NCI-H82 treated with DMSO at 0.1 percent for 48 hours (cell line): ENCODE measurements at regions not wholly inside any gene's neighbourhood (a gene's known extent, or its start where the extent isn't known, plus 50 kb on each side); places are given as distances from the start of the nearest gene placed in this dataset.
"Not testable (repeated sequence)": the region's sequence is repeated elsewhere in the genome, so short reads cannot be mapped to it uniquely, and the experiment has no call there.

Experiments used
- DNase-seq: peaks from one replicate; lab custom pipeline; 2025; ENCODE audit not compliant: unreplicated experiment; lab: John Stamatoyannopoulos, UW

DNA sequence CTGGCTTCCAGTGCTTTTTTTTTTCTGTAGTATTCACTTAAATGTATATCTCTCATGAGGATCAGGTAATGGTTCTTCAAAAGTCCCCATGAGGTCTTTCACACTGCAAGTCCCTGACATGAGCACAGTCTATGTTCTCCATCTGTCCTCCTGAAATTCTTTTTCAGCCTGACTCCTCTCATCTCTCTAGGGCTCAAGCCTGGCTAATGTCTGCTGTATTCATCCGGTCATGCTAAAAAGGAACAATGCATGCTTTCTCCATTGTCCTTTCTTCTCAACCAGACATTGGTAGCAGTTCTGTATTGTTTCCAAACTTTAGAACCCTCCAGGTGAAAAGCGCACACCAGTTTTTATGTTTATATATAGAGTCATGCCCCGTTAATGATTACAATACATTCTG, 368.3 kb upstream of the OLFM3 start:
- DNase-seq: no peak

DNA sequence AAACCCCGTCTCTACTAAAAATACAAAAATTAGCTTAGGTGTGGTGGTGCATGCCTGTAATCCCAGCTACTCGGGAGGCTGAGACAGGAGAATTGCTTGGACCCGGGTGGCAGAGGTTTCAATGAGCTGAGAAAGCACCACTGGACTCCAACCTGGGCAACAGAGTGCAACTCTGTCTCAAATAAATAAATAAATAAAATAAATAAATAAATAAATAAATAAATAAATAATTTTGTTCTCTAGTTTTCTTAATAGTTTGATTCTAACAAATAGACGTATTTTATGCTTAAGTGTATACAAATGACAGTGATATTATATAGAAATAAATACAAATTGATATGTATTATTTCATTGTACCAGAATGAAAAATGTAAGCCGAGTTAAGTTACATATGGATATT, 339.9 kb upstream of the OLFM3 start:
- no peak for DNase-seq

DNA sequence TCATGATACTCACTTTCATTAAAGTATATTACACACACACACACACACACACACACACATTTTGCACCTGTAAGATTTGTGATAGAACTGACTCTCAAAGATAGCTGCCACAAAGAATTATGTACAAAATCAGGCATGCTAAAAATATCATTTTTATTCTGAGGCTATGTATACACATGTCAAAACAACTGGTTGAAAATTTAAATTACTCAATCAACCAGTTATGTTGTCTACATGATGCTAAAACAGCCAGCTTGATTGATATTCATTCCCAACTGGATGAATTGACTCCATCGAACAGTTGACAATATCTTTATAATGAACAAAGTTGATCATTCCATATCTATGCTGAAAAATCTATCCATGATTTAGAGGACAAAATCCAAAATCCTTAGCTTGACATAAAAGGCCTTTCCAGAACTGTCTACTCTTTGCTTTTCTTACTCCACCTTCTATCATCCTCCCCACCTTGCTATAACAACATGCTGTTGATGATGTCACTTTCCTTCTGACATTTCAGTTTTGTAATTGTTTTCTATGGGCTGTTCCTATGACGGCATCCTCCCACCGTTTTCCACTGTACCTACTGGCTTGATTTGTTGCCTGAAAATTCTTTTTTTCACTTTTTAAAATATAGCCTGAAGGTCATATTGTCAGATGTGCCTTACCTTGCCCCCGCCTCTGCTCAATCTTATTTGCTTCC, 321.5 kb upstream of the OLFM3 start:
- DNase-seq: no peak

DNA sequence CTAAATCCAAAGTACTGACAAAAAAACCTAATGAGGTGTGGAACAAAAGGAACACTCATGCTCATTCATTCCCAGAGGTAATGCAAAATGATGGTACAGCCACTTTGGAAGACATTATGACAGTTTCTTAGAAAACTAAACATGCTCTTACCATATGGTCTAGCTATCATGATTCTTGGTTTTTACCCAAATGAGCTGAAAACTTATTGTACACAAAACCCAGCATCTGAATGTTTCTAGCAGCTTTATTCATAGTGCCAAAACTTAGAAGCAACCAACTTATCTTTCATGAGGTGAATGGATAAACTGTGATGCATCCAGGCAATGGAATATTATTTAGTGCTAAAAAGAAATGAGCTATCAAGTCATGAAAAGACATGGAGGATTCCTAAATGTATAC, 318.4 kb upstream of the OLFM3 start:
- no peak for DNase-seq

DNA sequence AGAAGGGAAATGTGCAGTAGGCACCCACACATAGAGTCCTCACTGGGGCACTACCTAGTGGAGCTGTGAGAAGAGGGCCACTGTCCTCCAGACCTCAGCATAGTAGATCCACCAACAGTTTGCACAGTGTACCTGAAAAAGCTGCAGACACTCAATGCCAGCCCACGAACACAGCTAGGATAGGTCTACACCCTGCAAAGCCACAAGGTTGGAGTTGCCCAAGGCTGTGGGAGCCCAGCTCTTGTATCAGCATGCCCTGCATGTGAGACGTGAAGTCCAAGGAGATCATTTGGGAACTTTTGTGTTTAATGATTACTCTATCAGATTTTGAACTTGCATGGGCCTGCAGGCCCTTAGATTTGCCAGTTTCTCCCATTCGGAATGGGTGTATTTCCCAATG, 299.4 kb upstream of the OLFM3 start:
- no peak for DNase-seq

DNA sequence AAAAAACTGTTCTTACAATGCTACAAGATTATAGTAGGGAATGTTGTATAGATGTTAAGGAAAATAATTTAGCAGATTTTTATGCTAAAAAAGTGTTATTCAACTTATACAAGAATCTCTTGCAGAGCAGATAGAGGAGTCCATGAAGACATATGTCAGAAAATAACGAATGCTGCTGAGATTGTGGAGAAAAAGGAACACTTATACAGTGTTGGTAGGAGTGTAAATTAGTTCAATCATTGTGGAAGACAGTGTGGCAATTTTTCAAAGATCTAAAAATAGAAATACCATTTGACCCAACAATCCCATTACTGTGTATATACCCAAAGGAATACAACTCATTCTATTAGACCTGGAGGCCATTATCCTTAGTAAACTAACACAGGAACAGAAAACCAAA, 286.2 kb upstream of the OLFM3 start:
- no peak for DNase-seq

DNA sequence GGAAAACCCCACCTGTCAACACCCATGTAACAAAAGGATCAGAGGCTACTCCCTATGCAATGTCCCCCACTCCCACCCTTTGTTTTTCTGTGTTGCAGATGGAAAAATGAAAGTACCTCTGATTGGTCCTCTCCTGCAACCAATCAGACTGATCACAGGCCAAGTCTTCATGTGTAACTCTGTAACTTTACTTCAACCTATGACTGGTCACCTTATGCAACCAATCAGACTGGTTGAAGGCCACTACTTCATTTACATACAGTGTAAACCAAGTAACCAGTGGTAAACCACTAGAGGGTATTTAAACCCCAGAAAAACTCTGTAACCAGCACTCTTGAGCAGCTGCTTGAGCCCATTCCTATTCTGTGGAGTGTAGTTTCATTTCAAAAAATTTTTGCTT, 266.3 kb upstream of the OLFM3 start:
- no peak for DNase-seq

DNA sequence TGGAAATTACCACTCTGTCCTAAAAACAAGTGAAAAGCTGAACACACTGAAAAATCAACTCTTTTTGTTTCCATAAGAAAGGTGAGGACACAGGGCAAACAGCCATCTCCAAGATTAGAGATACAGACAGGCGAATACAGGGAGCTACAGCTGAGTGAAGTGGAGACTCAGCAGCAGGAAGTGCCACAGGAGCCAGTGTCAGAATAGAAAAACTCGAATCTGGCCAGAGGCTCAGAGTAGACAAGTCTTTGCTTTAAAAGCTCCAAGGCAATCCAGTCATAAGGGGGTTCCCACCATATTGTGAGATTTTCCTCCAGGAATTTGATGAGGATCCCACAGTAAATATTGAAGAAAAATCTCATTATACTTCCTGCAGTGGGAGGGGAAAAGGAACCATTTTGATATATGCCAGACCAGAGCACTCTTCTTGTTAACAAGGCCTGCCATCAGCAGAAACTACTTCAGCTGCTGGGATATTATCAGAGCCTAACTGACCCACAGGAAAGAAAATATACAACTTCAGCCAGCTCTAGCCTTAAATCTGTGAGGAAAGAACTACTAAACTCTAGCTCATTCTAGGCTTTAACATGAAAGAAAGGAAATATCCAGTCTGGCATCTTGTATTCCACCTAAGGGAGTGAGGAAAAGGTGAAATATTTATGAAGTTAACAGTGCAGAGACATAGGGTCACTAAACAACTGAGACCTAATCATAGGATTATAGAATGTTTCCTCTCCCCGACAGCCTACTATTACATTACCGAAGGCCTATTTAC, 256.2 kb upstream of the OLFM3 start:
- DNase-seq: no peak

DNA sequence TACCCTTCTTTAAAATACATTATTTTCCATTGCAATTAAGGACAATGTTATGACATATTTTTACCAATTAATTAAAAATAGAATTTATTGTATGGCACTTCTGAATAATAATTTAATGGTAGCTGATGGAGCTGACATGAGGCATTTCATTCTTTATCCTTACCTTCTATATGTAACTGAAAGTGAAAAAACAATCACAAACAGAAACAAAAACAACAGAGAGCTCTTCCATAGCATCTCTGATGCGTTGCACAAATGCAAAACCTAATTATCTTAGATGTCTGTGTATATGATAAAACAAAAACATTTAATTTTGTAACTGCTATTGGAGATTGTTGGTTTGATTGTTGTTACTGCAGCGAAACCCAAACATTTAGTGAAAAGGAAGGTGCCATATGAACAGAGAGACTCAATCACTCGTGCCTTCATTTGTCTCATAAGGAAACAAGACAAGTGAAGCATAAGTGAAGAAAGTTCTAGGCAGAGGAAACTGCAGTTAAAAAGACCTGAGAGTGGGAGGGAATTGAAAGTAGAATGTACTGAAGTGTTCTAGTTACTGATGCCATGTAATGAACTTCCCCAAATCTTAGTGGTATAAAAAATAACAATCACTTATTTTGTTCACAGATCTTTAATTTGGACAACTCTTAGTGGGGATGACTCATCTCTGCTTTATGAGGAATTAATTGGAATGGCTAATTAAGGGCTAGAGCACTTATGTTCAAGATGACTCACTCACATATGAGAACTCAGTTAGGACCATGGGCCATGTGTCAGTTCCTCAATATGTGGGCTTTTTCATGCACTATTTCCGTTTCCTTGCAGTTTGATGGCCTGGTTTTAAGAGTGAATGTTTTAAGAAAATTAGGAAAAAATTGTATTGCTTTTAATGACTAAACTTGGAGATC, 245.0 kb upstream of the OLFM3 start:
- no peak for DNase-seq

DNA sequence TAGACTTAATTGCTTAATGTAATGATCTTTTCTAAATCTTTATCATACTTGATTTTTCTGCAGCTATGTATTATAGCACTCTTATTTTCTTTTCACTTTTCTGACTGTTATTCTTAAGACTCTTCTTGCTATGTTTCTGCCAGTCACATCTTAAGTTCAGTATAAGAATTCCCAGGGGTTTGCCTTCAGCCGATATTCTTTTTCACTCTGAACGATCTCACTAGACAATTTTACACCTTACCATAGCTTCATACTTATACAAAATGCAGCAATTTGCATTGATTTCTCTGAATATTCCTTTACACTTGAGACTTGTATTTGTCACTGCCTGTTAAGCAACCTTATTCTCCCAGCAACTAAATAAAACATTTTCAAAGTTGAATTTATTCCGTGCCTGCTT, 242.5 kb upstream of the OLFM3 start:
- DNase-seq: no peak

DNA sequence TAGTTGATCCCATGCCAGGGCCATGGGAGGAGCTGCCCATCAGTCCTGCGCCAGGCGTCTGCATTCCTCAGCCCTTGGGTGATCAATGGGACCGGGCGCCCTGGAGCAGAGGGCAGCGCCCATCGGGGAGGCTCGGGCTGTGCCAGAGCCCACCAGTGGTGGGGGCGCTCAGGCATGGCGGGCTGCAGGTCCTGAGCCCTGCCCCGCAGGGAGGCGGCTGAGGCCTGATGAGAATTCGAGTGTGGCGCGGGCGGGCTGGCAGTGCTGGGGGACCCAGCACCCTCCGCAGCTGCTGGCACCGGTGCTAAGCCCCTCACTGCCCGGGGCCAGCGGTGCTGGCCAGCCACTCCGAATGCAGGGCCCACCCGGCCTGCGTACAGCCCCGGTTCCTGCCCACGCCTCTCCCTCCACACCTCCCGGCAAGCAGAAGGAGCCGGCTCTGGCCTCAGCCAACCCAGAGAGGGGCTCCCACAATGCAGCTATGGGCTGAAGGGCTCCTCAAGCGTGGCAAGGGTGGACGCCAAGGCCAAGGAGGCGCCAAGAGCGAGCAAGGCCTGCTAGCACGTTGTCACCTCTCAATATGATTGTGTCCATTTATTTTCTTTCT, 238.1 kb upstream of the OLFM3 start:
- no peak for DNase-seq

DNA sequence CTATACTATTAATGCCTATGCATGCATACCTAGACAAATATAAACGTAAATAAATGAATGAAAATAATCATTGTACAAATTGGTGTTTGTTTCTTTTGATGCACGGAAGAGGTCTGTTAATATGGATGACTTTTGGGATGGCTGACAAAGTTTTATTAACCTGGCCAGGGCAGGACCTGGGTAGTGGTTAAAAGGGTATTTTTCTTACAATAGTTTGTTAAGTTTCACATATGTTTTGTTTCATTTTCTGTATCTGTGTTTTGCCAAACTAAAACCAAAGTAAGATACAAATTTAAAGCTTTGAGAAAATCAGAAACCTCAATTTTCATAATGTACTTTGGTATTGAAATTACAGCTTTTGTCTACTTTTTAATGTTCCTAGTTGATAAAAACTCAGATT, 222.7 kb upstream of the OLFM3 start:
- DNase-seq: no peak

DNA sequence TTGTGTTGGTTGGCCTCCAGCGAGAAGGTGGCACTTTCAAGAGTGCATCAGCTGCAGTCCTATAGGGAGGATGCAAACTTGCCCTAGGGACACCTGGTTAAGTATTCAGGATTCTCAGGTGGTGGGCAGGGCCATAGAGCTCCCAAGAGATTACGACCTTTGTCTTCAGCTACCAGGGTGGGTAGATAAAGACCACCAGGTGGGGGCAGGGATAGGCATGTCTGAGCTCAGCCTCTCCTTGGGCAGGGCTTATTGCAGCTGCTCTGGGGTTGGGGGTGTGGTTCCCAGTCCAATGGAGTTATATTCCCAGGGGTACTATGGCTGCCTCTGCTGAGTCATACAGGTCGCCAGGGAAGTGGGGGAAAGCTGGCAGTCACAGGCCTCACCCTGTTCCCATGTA, 214.2 kb upstream of the OLFM3 start:
- not testable (repeated sequence) for DNase-seq

DNA sequence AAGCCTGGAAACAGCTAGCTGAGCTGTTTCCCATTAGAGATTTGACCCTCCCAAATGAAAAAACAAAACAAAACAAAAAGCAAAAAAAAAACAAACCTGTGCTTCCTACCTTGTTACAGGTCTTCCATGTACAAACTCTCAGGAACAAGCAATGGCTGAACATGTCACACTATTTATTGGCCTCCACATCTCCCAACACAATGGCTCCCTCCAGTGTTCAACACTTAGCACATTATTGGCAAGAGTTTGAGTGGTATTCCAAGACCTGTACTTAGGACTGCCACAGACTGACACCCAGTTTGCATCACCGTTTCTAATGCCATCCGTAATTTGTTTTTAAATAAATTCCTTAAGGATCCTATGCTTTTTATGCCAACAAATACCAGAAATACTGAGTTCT, 195.0 kb upstream of the OLFM3 start:
- DNase-seq: peak; percentile 50

DNA sequence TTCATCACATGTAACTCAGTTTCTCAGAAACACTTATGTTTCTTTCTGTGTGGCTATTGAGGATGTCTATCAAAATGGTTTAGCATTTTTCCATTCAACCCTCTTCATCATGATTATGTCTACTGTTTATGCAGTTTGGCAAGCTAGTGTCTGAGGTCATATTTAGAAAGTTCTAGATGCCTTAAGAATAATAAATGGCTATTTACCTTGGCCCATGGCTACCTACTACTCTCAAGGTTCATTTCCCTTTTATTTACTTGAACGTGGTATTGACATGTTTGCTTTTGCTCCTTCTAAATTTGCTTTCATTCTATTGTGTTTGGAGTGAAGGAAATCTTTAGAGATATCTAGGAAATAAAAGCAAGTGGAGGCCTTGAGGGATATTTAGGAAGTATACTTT, 193.7 kb upstream of the OLFM3 start:
- no peak for DNase-seq

DNA sequence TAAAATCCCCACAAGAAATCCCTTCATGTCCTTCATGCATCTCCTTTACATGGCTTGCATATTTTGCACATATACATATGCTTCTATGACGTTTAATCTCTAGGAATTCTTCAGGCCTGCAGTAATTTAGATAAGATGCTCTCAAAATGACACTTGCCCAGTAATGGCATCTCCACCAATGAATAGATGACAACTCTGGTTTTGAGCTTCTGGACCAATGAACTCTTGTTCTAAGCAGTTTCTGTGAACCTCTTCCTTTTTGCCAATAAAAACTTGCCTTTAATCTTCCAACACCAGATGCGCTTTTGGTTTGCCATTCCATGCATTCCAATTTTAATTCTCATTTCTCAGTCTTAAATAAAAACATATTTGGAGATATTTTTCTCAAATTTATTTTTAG, 189.8 kb upstream of the OLFM3 start:
- no peak for DNase-seq

DNA sequence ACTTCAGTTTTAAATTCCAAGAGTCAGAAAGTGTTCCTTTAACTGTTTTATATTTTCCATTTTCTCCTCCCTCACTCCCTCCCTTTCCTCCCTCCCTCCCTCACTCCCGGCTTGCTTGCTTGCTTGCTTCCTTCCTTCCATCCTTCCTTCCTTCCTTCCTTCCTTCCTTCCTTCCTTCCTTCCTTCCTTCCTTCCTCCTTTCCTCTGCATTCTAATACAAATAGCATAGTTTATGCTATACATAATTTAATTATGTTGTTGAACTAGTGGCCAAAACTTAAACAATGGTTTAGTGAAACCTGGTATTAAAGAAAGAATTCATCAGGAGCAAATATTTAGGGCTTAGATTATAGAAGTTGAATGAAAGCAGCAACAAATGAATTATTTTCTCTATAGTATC, 188.5 kb upstream of the OLFM3 start:
- no peak for DNase-seq

DNA sequence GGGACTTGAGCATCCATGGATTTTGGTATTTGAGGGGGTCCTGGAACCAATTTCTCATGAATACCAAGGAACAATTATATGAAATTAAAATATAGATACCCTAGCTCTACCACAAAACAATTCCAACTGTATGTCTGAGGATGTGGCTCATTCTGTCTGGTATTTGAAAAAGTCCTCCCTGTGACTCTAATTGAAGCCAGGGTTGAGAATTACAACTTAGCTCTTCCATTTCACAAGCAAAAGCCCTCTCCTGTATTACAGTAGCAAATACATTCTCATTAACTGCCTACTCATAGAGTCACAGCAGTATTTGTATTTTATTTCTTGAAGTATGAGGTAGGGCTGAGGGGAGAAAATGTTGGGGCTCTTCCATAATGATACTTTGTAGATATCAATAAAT, 187.8 kb upstream of the OLFM3 start:
- no peak for DNase-seq

DNA sequence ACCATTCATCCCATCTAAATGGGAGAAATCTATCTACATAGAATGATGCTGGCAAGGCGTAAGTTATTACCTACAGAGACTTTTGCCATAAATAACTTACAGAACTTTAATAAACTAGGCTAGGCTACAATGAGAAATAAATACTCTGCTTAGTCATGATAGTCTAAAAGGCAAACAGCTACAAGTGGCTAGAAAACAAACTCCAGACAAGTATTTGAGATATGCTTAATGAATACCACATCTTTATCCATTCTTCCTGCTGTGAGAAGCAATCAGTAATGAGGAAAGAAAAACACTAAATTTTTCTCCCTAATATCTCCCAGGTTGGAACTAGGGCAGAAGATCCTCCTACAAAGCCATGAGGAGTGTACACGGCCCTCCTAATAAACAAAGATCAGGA, 187.0 kb upstream of the OLFM3 start:
- no peak for DNase-seq

DNA sequence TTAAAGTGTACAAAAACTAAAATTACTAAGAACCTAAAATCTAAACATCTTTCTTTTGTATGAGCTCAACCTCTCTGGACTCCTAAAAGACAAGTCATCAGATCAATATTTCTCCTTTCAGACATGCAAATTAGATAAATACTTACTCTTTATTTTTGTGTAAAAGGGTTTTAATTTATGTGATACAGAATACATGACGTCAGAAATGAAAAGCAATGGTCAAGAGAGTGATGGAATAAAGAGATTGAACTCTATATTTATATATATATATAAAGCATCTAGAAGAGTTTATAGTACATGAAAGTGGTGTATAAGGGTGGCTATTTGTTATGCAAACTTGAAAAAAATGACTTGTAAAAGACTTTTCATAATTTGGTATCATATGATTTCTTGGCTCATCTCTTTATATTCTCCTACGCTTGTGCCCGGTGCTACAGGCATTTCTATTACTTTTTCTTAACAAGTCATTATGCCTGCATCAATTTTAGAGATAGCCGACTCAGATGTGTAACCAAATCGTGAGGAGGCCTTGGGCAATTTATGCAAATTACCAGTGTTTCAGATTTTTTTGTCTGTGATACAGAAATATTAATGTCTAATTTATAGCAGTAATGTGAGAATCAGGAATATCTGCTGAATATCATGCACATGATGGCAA, 186.0 kb upstream of the OLFM3 start:
- DNase-seq: no peak

DNA sequence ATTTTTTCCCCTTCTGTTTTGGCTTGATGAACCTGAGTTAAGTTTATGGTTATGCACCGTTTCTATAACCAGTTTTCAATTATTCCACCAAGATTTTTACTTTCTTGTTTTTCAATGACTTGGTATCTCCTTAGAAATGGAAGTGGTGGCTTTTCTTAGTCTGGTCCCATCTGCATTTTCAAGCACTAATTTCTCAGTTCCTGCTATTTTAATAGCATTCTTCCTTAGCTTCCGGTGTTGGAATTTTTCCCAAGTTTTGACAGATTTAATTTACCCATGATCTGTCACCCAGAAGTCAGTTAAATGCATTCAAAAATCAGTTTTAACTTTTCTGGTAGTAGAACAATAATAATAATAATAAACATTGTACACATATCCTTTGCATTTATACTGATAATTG, 184.6 kb upstream of the OLFM3 start:
- no peak for DNase-seq
